ENCODE measurements at regions not wholly inside any gene's neighbourhood (a gene's known extent, or its start where the extent isn't known, plus 50 kb on each side); places are given as distances from the start of the nearest gene placed in this dataset.
"Not testable (repeated sequence)": the region's sequence is repeated elsewhere in the genome, so short reads cannot be mapped to it uniquely, and the experiment has no call there.

- Histone ChIP-seq H2AFZ (ENCODE audit: low read length) (no peak overlapping the region), H3K36me3 (ENCODE audit: insufficient read depth, low read length) (no peaks in the 10 kb centered on the region)
Measured at GRCh38 chr5:98391921-98392625, 381.4 kb upstream of the RGMB start.

DNA sequence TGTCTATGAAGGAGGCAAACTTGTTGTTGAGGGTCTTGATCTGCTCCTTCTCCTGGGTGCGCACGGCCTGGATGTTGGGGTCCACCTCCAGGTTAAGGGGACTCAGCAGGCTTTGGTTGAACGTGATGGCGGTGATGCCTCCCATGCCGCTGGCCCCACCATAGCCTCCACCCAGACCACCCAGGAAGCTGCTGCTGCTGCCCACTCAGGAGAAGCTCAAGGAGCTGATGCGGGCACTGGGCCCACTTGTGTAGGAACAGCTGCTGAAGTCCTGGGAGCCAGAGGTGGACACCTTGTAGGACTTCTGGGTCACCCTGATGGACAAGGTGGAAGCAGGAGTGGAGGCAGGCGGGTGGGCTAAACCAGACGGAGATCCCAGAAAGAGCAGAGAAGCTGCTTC lies 380.3 kb upstream of the RGMB start:
- not testable (repeated sequence) for H2AFZ ChIP-seq (ENCODE audit: low read length); H3K4me3 ChIP-seq (ENCODE audit: insufficient read depth, low read length); H3K27me3 ChIP-seq (ENCODE audit: insufficient read depth, low read length); H3K4me1 ChIP-seq (ENCODE audit: insufficient read depth, low read length); H3K27ac ChIP-seq (ENCODE audit: low read depth, low read length); DNase-seq (ENCODE audit: insufficient read length, low spot score, missing footprints); H3K4me2 ChIP-seq (ENCODE audit: insufficient read depth, low read length); H3K79me2 ChIP-seq (ENCODE audit: insufficient read depth, low read length); H3K36me3 ChIP-seq (ENCODE audit: insufficient read depth, low read length); H4K20me1 ChIP-seq (ENCODE audit: insufficient read depth, low read length); H3K9me3 ChIP-seq (ENCODE audit: low read depth, low read length)

More at GRCh38 chr5:98391921-98392625, 381.4 kb upstream of the RGMB start:
- H3K27ac ChIP-seq (ENCODE audit: low read depth, low read length) = no peak overlapping the region
- H3K4me1 ChIP-seq (ENCODE audit: insufficient read depth, low read length) = peaks cover 5% of the 10 kb centered on the region
- H4K20me1 ChIP-seq (ENCODE audit: insufficient read depth, low read length) = no peaks in the 10 kb centered on the region
- TF ChIP-seq, protein P1, sequence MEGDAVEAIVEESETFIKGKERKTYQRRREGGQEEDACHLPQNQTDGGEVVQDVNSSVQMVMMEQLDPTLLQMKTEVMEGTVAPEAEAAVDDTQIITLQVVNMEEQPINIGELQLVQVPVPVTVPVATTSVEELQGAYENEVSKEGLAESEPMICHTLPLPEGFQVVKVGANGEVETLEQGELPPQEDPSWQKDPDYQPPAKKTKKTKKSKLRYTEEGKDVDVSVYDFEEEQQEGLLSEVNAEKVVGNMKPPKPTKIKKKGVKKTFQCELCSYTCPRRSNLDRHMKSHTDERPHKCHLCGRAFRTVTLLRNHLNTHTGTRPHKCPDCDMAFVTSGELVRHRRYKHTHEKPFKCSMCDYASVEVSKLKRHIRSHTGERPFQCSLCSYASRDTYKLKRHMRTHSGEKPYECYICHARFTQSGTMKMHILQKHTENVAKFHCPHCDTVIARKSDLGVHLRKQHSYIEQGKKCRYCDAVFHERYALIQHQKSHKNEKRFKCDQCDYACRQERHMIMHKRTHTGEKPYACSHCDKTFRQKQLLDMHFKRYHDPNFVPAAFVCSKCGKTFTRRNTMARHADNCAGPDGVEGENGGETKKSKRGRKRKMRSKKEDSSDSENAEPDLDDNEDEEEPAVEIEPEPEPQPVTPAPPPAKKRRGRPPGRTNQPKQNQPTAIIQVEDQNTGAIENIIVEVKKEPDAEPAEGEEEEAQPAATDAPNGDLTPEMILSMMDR (IDR thresholded peaks at IDR 0.05; ENCODE audit: extremely low read depth, low read depth, low read length) = no peak
- H3K4me3 ChIP-seq (ENCODE audit: insufficient read depth, low read length) = no peak overlapping the region
- H3K79me2 ChIP-seq (ENCODE audit: insufficient read depth, low read length) = no peaks in the 10 kb centered on the region
- no peaks in the 10 kb centered on the region for H3K27me3 ChIP-seq (ENCODE audit: insufficient read depth, low read length)
- no peaks in the 10 kb centered on the region for H3K9me3 ChIP-seq (ENCODE audit: low read depth, low read length)
- no peak for DNase-seq (ENCODE audit: insufficient read length, low spot score, missing footprints)
- H3K4me2 ChIP-seq (ENCODE audit: insufficient read depth, low read length) = no peak overlapping the region

DNA sequence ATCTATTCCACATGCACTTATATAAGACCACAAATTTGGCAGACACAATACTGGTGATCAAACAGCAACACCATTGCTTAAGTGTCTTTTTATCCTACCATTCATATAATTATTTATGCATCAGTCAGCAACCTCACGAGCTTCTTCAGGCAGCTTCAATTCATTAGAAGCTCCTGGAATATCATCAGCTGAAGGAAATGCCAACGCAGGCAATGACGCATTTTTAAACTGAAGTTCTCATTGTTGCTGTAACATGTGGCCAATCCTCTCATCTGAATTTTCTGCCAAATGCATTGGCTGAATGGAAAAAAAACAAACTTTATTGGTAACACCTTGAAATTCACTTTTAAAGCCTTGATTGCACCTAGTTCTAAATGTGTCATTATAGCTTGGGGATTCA lies 376.4 kb upstream of the RGMB start:
- H3K36me3 ChIP-seq (ENCODE audit: insufficient read depth, low read length) = no peaks in the 10 kb centered on the region
- TF ChIP-seq, protein P1 (IDR thresholded peaks at IDR 0.05; ENCODE audit: extremely low read depth, low read depth, low read length) = no peak
- no peaks in the 10 kb centered on the region for H3K9me3 ChIP-seq (ENCODE audit: low read depth, low read length)
- peaks cover 17% of the 10 kb centered on the region for H3K4me1 ChIP-seq (ENCODE audit: insufficient read depth, low read length)
- no peaks in the 10 kb centered on the region for H3K27me3 ChIP-seq (ENCODE audit: insufficient read depth, low read length)
- no peaks in the 10 kb centered on the region for H3K79me2 ChIP-seq (ENCODE audit: insufficient read depth, low read length)
- H3K27ac ChIP-seq (ENCODE audit: low read depth, low read length) = peak overlapping the region; percentile 54
- H2AFZ ChIP-seq (ENCODE audit: low read length) = peak overlapping the region; percentile 31
- DNase-seq (ENCODE audit: insufficient read length, low spot score, missing footprints) = no peak
- no peaks in the 10 kb centered on the region for H4K20me1 ChIP-seq (ENCODE audit: insufficient read depth, low read length)
- no peak overlapping the region for H3K4me3 ChIP-seq (ENCODE audit: insufficient read depth, low read length)
- no peak overlapping the region for H3K4me2 ChIP-seq (ENCODE audit: insufficient read depth, low read length)

GRCh38 chr5:98398465-98398864 lies 375.0 kb upstream of the RGMB start:
- Histone ChIP-seq H3K9me3 (ENCODE audit: low read depth, low read length) (no peaks in the 10 kb centered on the region), H2AFZ (ENCODE audit: low read length) (no peak overlapping the region), H3K4me3 (ENCODE audit: insufficient read depth, low read length) (no peak overlapping the region), H3K27me3 (ENCODE audit: insufficient read depth, low read length) (no peaks in the 10 kb centered on the region), H3K4me1 (ENCODE audit: insufficient read depth, low read length) (peaks cover 20% of the 10 kb centered on the region), H3K79me2 (ENCODE audit: insufficient read depth, low read length) (no peaks in the 10 kb centered on the region), H3K36me3 (ENCODE audit: insufficient read depth, low read length) (no peaks in the 10 kb centered on the region), H3K4me2 (ENCODE audit: insufficient read depth, low read length) (no peak overlapping the region), H3K27ac (ENCODE audit: low read depth, low read length) (no peak overlapping the region), H4K20me1 (ENCODE audit: insufficient read depth, low read length) (no peaks in the 10 kb centered on the region)
- TF ChIP-seq, protein P1 (IDR thresholded peaks at IDR 0.05; ENCODE audit: extremely low read depth, low read depth, low read length) = no peak
- no peak for DNase-seq (ENCODE audit: insufficient read length, low spot score, missing footprints)

Data from osteoblast (primary cell).